ENCODE measurements at regions not wholly inside any gene's neighbourhood (a gene's known extent, or its start where the extent isn't known, plus 50 kb on each side); places are given as distances from the start of the nearest gene placed in this dataset.
"Not testable (repeated sequence)": the region's sequence is repeated elsewhere in the genome, so short reads cannot be mapped to it uniquely, and the experiment has no call there.

DNA sequence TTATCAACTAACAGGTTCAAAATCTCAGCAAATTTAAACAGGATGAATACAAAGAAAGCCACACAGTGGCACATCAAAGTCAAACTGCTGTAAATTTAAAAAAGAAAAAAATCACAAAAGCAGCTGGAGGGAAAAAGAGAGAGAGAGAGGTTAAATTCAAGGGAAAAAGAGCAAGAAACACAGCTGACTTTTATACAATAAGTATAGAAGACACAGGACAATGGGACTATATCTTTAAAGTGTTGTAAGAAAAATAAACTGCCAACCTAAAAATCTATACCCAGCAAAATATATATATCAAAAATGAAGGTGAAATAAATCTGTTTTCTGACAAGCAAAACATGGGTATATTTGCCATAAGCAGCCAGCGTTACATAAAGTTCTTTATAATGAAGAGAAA lies 261.5 kb downstream of the TLE1 start:
- DNase-seq (ENCODE audit: low read depth), result peak; percentile 50

DNA sequence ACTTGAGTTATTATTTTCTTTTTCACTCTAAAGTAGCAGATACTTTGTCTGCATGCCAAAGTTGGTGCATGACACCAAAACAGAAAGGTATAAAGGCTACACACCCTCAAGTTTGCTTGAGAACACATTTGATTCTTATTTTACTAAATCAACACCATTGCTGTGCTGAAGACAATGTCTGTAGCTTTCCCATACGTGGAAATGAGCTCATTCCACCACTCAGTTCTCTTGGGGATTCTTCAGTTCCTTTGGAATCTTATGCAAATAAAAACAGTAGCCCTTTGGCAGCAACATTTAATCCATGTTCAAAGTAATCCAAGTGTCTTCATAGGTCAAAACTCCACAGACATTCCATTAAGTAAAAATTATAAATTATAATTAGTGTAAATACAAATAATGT lies 264.9 kb downstream of the TLE1 start:
- no peak for DNase-seq (ENCODE audit: low read depth)

- DNase-seq (ENCODE audit: low read depth), result no peak
These were observed 265.6 kb downstream of the TLE1 start for GRCh38 chr9:81423589-81424326.

DNA sequence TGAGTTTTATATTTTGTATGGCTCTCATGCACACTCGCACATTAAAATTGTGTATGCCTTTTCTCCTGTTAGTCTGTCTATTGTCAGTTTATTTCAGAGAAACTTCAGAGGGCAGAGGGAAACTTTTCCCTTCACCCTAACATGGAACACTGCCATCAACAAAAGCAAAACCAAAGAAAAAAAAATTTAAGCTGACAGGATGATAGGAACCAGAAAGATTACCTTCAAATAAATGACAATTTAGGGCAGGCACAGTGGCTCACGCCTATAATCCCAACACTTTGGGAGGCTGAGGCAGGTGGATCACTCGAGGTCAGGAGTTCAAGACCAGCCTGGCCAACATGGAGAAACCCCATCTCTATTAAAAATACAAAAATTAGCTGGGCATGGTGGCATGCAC lies 268.3 kb downstream of the TLE1 start:
- DNase-seq (ENCODE audit: low read depth), result not testable (repeated sequence)

DNA sequence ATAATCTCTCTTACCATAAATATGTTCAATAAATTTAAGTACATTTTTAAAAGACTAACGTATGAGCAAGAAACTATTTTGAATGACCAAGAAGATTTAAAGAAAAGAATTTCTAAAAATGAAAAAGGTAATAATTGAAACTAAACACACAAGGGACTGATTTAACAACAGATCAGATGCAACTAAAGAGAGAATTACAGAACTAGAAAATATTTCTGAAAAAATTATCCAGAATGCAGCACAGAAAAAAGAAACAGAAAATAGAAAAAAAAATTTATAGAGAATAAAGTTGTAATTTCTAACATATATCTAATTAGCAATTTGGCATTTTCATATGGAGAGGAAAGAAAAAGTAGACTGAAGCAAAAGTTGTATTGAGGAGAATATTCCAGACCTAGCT lies 269.3 kb downstream of the TLE1 start:
- no peak for DNase-seq (ENCODE audit: low read depth)

GRCh38 chr9:81417941-81418340 lies 271.4 kb downstream of the TLE1 start:
- DNase-seq (ENCODE audit: low read depth), result no peak

GRCh38 chr9:81417299-81417675 lies 272.1 kb downstream of the TLE1 start:
- no peak for DNase-seq (ENCODE audit: low read depth)

DNA sequence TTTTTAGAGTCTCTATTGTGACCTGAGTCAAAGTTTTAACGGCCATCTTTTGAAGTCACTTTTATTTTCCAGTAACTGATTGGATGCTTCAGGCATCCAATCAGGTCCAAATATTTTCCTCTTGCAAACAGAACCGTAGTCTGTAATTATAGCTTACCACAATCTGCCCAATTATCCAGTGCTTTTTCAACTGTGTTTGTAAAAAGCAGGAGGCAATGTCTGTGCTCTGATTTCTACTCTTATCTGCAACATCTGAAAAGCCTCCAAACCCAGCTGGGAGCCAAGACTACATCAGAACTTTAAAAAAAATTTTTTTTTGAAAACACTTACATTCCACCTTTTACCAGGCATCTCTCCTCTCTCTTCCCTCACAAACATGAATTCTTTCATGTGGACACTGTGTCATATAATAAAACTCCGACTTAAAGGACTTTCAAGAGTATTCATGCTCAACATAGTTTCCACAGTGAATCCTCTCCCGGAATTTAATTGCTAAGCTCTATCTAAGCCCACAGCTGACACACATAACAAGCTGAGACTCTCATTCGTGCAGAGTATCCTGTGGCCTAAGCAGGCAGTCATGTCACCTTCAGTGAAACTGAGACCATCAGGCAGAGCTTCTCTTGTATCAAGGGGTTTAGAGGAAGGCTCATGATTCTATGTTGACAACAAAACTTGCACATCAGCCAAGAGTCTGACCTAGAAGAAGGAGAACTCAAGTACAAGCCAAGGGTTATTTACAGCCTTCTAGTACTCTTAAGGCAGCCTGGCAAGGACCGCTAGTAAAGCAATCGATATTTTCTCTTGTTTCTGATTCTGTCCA lies 272.7 kb downstream of the TLE1 start:
- DNase-seq (ENCODE audit: low read depth), result no peak

DNA sequence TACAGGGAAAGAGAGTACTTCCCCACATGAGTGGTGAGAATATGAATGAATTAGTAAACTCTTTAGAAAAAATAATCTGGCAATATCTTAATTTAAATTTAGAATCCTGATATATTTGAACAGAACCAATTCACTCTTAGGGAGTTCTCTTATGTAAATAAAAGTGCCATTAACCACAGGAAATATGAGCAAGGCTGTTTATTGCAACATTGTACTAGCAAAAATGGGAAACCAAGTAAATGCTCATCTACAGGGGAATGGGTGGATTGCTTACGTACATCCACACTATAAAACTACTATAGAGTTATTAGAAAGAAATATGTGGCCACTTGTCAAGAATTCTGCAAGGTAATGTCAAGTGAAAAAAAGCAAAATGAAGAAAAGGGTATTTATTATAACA lies 274.5 kb downstream of the TLE1 start:
- no peak for DNase-seq (ENCODE audit: low read depth)

GRCh38 chr9:81411961-81412360 lies 277.4 kb downstream of the TLE1 start:
- peak; percentile 69 for DNase-seq (ENCODE audit: low read depth)

DNA sequence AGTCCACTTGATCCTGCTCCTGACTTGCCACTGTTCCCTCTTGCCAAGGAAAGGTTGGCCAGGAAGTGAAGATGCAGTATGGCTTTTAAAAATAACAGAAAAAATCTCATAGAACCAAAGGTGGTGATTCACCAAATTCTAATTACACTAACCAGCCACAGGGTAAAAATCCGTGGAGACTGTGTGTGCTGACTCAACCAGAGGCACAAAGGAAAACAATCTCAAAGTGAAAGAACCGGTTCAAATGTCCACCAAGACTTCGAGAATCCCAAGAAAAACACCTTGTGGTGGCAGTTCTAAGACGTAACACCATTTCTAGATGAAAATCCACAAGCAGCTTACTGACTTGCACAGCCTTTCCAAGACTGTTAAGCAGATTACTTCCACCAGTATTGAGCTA lies 279.1 kb downstream of the TLE1 start:
- peak; percentile 91 for DNase-seq (ENCODE audit: low read depth)

GRCh38 chr9:81408951-81409350 lies 280.4 kb downstream of the TLE1 start:
- DNase-seq (ENCODE audit: low read depth), result no peak

DNA sequence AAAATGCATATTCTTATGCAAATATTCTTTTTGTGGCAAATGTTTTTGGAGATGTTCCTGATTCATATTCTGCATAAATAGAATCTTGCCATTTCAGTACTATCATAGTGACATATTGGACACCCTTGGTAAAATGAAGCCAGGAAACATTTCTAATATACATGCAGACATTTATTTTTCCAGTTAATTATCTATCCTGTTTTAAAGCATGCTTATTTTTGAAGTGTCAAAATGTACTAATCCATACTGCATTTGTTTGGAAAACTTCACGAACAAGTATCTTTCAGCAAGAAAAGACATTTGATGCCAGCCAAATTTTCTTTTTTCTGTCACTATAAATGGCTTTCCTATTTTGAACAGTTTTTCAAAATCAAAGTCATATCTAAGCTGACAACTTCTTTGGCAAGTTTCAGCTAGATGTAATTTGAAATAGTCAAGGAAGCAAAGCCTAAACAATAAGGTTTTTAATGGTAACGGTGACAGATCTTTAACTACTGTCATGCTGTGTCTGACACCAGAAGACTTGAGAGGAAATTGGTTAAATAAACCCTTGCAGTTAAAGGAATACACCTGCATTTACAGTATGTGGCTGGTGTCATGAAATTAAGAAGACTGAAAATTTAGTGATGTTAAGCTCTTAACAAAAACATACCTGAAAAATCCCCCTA lies 284.3 kb downstream of the TLE1 start:
- no peak for DNase-seq (ENCODE audit: low read depth)

GRCh38 chr9:81397481-81398381 lies 291.6 kb downstream of the TLE1 start:
- no peak for DNase-seq (ENCODE audit: low read depth)

DNA sequence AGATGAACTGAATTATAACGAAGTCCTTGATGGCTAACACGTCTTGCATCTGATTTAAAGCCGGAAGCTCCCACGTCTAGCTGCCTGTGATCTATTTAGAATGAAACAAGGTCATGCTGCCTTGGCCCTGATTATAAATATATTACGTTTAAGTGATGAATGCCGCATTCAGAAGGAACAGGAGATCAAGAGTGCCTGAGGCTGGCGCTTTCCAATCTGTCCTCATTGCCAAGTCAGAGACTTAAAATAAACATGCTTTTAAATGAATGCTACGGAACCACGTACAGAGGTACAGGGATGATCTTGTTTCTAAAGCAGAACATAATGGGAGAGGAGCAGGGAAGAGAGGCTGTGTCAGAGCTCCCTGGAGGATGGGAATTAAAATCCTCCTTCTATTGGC lies 292.8 kb downstream of the TLE1 start:
- DNase-seq (ENCODE audit: low read depth), result no peak

- DNase-seq (ENCODE audit: low read depth), result no peak
These were observed 293.7 kb downstream of the TLE1 start for GRCh38 chr9:81395676-81396054.

GRCh38 chr9:81394881-81395675 lies 294.3 kb downstream of the TLE1 start:
- DNase-seq (ENCODE audit: low read depth), result no peak

GRCh38 chr9:81393985-81394811 lies 295.1 kb downstream of the TLE1 start:
- DNase-seq (ENCODE audit: low read depth), result no peak

GRCh38 chr9:81391457-81391825 lies 297.9 kb downstream of the TLE1 start:
- DNase-seq (ENCODE audit: low read depth), result no peak

- no peak for DNase-seq (ENCODE audit: low read depth)
These were observed 298.4 kb downstream of the TLE1 start for GRCh38 chr9:81390792-81391456.
